T-cell (primary cell): ENCODE measurements at regions not wholly inside any gene's neighbourhood (a gene's known extent, or its start where the extent isn't known, plus 50 kb on each side); places are given as distances from the start of the nearest gene placed in this dataset.

ENCODE experiments used
- ATAC-seq, 4 experiments: fragments of 200-7000 bp in 3 of 4; fragments of 150-1000 bp in 1 of 4; cut with Tn5 transposase; replicated peaks in 1 of 4; 1 replicate in 3 of 4; 2 replicates in 1 of 4; pipeline ENCODE4 v1.10.0; 2021; ENCODE audit warnings: moderate library complexity in 3 of 4, mild to moderate bottlenecking in 2 of 4, moderate number of reproducible peaks in 1 of 4
- CTCF ChIA-PET, 2 donors: fragments of 300-600 bp; sonication (Branson Sonifier 250); formaldehyde crosslinking; loops; one replicate each; lab custom pipeline; 2022; ENCODE audit warnings: antibody characterized with exemption in 2 of 2; lab: Charles Lee
- POLR2A ChIA-PET, 2 donors: fragments of 300-600 bp; sonication (Branson Sonifier 250); formaldehyde crosslinking; loops; one replicate each; lab custom pipeline; 2022; ENCODE audit warnings: antibody characterized with exemption in 2 of 2; lab: Charles Lee
- DNase-seq, 35 experiments: peaks; one replicate each; pipeline versions ENCODE4 v3.0.0 to v3.0.0-alpha.2; 2013 to 2023
- H3K27ac ChIP-seq: one replicate; pipeline ENCODE4 v1.5.1; 2013; ENCODE audit warnings: low read length
- H3K27me3 ChIP-seq, 2 experiments: replicated peaks in 1 of 2; 1 replicate in 1 of 2; 2 replicates in 1 of 2; pipeline versions ENCODE4 v1.6.1 to v1.7.0; 2013; ENCODE audit warnings: low read length in 1 of 2, mixed read lengths in 1 of 2; ENCODE audit not compliant: control insufficient read depth in 2 of 2, insufficient read depth in 2 of 2; ENCODE audit errors: extremely low read depth in 1 of 2
- H3K36me3 ChIP-seq, 2 donors: 1 replicate in 1 of 2; 2 replicates in 1 of 2; pipeline versions ENCODE4 v1.6.1 to v1.7.0; 2013; ENCODE audit warnings: low read length in 1 of 2; ENCODE audit not compliant: control insufficient read depth in 2 of 2, insufficient read depth in 1 of 2; ENCODE audit errors: extremely low read depth in 1 of 2
- H3K4me1 ChIP-seq, 2 experiments: 1 replicate in 1 of 2; 2 replicates in 1 of 2; pipeline versions ENCODE4 v1.6.1 to v1.7.0; 2013; ENCODE audit warnings: low read length in 2 of 2, mixed read lengths in 1 of 2; ENCODE audit not compliant: insufficient read depth in 2 of 2, control insufficient read depth in 1 of 2; ENCODE audit errors: extremely low read depth in 1 of 2
- H3K4me3 ChIP-seq, 2 donors: 1 replicate in 1 of 2; 2 replicates in 1 of 2; pipeline versions ENCODE4 v1.5.1 to v1.7.0; 2013; ENCODE audit warnings: mild to moderate bottlenecking in 2 of 2, low read length in 1 of 2, moderate library complexity in 1 of 2; ENCODE audit not compliant: control insufficient read depth in 1 of 2; ENCODE audit errors: extremely low read depth in 1 of 2
- H3K9me3 ChIP-seq: 2 replicates; pipeline ENCODE4 v1.7.0; 2013
- H3K27ac Mint-ChIP-seq, 2 donors: one replicate each; pipeline ENCODE4 v1.8.0; 2020 to 2021; ENCODE audit warnings: mild to moderate bottlenecking in 2 of 2, mixed read lengths in 2 of 2
- H3K27me3 Mint-ChIP-seq, 2 donors: one replicate each; pipeline ENCODE4 v1.8.0; 2021 to 2022; ENCODE audit warnings: mixed read lengths in 2 of 2
- H3K36me3 Mint-ChIP-seq: one replicate; pipeline ENCODE4 v1.8.0; 2021; ENCODE audit warnings: mixed read lengths
- H3K4me1 Mint-ChIP-seq, 3 donors: one replicate each; pipeline ENCODE4 v1.8.0; 2020 to 2022; ENCODE audit warnings: mixed read lengths in 3 of 3, mild to moderate bottlenecking in 1 of 3
- H3K4me3 Mint-ChIP-seq, 3 donors: one replicate each; pipeline ENCODE4 v1.8.0; 2020 to 2022; ENCODE audit warnings: mild to moderate bottlenecking in 3 of 3, mixed read lengths in 3 of 3, moderate library complexity in 3 of 3
- H3K9me3 Mint-ChIP-seq, 3 donors: one replicate each; pipeline ENCODE4 v1.8.0; 2020 to 2022; ENCODE audit warnings: mixed read lengths in 3 of 3
- WGBS: methylation state at CpG from one replicate; pipeline ENCODE4 v1.1.5; 2013; ENCODE audit warnings: missing lambda C conversion rate; ENCODE audit not compliant: insufficient coverage; 5-methylcytosine and 5-hydroxymethylcytosine counted together

DNA sequence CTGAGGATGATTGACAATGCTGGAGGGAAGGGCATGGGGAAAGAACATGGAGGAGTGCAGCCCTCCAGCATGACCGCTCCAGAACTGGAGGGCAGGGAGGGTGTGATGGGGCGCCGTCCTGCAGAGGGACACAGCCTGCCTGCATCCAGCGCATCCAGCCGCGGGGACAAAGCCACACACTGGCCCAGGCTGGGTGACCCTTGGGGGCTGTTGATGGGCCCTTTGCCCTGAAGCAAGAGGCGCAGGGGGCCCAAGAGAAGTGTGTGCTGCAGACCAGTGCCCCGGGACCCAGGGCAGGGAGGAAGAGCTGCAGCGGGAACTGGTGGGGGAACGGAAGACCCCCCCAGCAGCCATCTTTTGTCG lies 169.8 kb upstream of the PPP1R26 start:
- no peak overlapping the region for H3K27ac Mint-ChIP-seq
- Histone ChIP-seq H3K27ac (no peak overlapping the region), H3K27me3 (peaks cover 0 to 34% of the 10 kb centered on the region in 2 experiments), H3K36me3 (no peaks in the 10 kb centered on the region), H3K4me3 (no peak overlapping the region), H3K4me1 (no peaks in the 10 kb centered on the region), H3K9me3 (peaks cover 2% of the 10 kb centered on the region)
- ChIA-PET CTCF (no interaction called here), POLR2A (no interaction called here)
- H3K4me1 Mint-ChIP-seq, result no peaks in the 10 kb centered on the region
- ATAC-seq (no peak), DNase-seq (no peak)
- no peak overlapping the region for H3K4me3 Mint-ChIP-seq
- peaks cover 7 to 19% (median 17%) of the 10 kb centered on the region in 3 donors for H3K9me3 Mint-ChIP-seq
- WGBS, result 87% methylated on average over 9 of the region's 11 CpGs
- peaks cover 27 to 47% of the 10 kb centered on the region in 2 donors for H3K27me3 Mint-ChIP-seq
- no peaks in the 10 kb centered on the region for H3K36me3 Mint-ChIP-seq

DNA sequence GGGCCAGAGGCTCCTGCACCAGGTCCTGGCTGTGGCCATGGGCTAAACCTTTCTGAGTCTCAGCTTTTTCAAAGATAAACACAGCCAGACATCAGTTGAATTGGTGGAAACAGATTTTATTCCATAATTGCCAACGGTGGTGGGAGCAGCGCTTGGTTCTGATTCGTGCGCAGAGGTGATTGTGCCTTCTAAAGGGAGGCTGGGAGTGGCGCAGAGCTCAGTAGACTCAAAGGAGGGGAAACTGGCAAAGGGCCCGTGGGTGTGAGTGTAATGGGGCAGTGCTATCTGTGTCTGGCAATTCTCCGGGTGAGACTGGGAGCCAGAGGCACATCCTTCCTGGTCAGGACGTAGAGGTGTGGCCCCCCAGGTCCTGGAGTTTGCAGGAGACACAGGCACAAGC lies 169.4 kb upstream of the PPP1R26 start:
- no peak for DNase-seq

DNA sequence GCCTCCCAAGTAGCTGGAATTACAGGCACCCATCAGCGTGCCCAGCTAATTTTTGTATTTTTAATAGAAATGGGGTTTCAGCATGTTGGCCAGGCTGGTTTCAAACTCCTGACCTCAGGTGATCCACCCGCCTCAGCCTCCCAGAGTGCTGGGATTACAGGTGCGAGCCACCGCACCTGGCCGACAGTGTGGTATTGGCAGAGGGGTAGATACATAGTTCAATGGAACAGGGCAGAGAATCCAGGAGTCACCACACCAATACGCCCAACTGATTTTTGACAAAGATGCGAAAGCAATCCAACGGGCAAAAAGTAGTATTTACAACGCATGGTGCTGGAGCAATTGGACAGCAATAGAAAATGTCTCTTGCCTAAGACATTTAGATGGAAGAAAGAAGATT lies 164.0 kb upstream of the PPP1R26 start:
- no peak overlapping the region for H3K4me3 ChIP-seq
- DNase-seq (no peak), ATAC-seq (no peak)
- H3K4me1 Mint-ChIP-seq, result no peaks in the 10 kb centered on the region
- H3K27ac ChIP-seq, result no peak overlapping the region
- no peaks in the 10 kb centered on the region for H3K36me3 ChIP-seq
- CTCF ChIA-PET, result no interaction called here
- peaks cover 2% of the 10 kb centered on the region for H3K9me3 ChIP-seq
- H3K27me3 ChIP-seq, result peaks cover 0 to 2% of the 10 kb centered on the region in 2 experiments
- WGBS, result 100% methylated on average over 1 of the region's 9 CpGs
- H3K27me3 Mint-ChIP-seq, result peaks cover 16 to 20% of the 10 kb centered on the region in 2 donors
- no peak overlapping the region for H3K27ac Mint-ChIP-seq
- POLR2A ChIA-PET, result no interaction called here
- no peak overlapping the region for H3K4me3 Mint-ChIP-seq
- H3K9me3 Mint-ChIP-seq, result peaks cover 5 to 19% (median 17%) of the 10 kb centered on the region in 3 donors
- no peaks in the 10 kb centered on the region for H3K36me3 Mint-ChIP-seq
- H3K4me1 ChIP-seq, result no peaks in the 10 kb centered on the region

More for the DNA sequence above, 169.4 kb upstream of the PPP1R26 start:
- Histone ChIP-seq H3K27me3 (peaks cover 0 to 30% of the 10 kb centered on the region in 2 experiments), H3K4me1 (no peaks in the 10 kb centered on the region), H3K36me3 (no peaks in the 10 kb centered on the region), H3K9me3 (peaks cover 2% of the 10 kb centered on the region), H3K27ac (no peak overlapping the region), H3K4me3 (no peak overlapping the region)
- no peaks in the 10 kb centered on the region for H3K4me1 Mint-ChIP-seq
- WGBS, result 85% methylated on average over 6 of the region's 8 CpGs
- H3K27me3 Mint-ChIP-seq, result peaks cover 31 to 47% of the 10 kb centered on the region in 2 donors
- ChIA-PET CTCF (no interaction called here), POLR2A (no interaction called here)
- H3K36me3 Mint-ChIP-seq, result no peaks in the 10 kb centered on the region
- no peak overlapping the region for H3K27ac Mint-ChIP-seq
- no peak for ATAC-seq
- no peak overlapping the region for H3K4me3 Mint-ChIP-seq
- H3K9me3 Mint-ChIP-seq, result peaks cover 7 to 19% (median 17%) of the 10 kb centered on the region in 3 donors

DNA sequence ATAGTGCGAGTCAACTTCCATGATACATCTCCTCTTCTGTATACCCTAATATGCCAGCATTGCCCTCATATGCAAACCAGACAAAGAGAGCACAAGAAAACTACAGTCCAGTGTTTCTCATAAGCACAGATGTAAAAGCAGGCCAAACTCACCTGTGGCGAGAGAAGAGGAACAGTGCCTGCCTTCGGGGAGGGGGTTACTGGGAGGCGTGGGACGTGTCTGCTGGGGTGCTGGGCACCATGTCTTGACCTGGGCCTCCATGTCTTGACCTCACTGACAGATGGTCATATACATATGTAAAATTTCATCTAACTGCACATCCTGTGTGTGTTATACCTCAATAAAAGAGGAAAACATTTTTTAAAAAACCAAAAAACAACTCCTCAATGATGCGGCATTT lies 159.3 kb upstream of the PPP1R26 start:
- DNase-seq (no peak), ATAC-seq (no peak)
- H3K4me1 ChIP-seq, result no peaks in the 10 kb centered on the region
- H3K4me3 Mint-ChIP-seq, result no peak overlapping the region
- no peak overlapping the region for H3K4me3 ChIP-seq
- WGBS, result 100% methylated on average over 1 of the region's 6 CpGs
- H3K27ac Mint-ChIP-seq, result no peak overlapping the region
- CTCF ChIA-PET, result no interaction called here
- no peaks in the 10 kb centered on the region for H3K9me3 Mint-ChIP-seq
- no peaks in the 10 kb centered on the region for H3K36me3 ChIP-seq
- H3K27me3 Mint-ChIP-seq, result peaks cover 4 to 8% of the 10 kb centered on the region in 2 donors
- no peaks in the 10 kb centered on the region for H3K4me1 Mint-ChIP-seq
- no peaks in the 10 kb centered on the region for H3K9me3 ChIP-seq
- H3K27me3 ChIP-seq, result peaks cover 2 to 13% of the 10 kb centered on the region in 2 experiments
- H3K36me3 Mint-ChIP-seq, result no peaks in the 10 kb centered on the region
- no peak overlapping the region for H3K27ac ChIP-seq
- POLR2A ChIA-PET, result no interaction called here

DNA sequence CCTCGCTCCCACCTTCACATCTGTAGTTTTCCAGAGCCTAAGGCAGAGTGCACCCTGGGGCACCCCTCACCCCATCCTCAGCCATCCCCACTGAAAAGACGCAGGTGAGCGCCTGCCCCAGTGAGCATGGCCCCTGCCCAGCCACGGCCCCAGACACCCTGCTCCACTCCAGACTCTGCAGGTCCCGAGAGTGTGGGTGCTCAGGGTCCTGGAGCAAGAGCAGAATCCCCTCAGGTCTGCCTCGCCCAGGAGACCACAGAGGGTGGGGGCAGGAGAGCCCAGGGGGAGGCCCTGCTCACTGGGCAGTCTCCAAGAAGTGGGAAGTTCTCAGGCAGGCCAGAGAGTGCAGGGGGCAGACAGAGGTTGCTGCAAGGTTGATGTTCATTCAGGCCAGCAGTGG lies 158.6 kb upstream of the PPP1R26 start:
- ChIA-PET CTCF (interaction anchor here in 1 of 2 donors (0.6 kb wide), 1 partner anchor 384 kb away, joined by 4 read pairs; no protein-coding TSS in a partner anchor), POLR2A (no interaction called here)
- H3K4me3 ChIP-seq, result no peak overlapping the region
- H3K27ac Mint-ChIP-seq, result no peak overlapping the region
- H3K4me1 ChIP-seq, result no peaks in the 10 kb centered on the region
- H3K4me3 Mint-ChIP-seq, result no peak overlapping the region
- 64% methylated on average over 6 of the region's 6 CpGs for WGBS
- no peaks in the 10 kb centered on the region for H3K9me3 ChIP-seq
- H3K9me3 Mint-ChIP-seq, result no peaks in the 10 kb centered on the region
- ATAC-seq (no peak), DNase-seq (no peak)
- no peaks in the 10 kb centered on the region for H3K36me3 Mint-ChIP-seq
- no peak overlapping the region for H3K27ac ChIP-seq
- H3K27me3 ChIP-seq, result peaks cover 2 to 13% of the 10 kb centered on the region in 2 experiments
- H3K4me1 Mint-ChIP-seq, result no peaks in the 10 kb centered on the region
- H3K27me3 Mint-ChIP-seq, result peaks cover 4 to 11% of the 10 kb centered on the region in 2 donors
- H3K36me3 ChIP-seq, result no peaks in the 10 kb centered on the region

DNA sequence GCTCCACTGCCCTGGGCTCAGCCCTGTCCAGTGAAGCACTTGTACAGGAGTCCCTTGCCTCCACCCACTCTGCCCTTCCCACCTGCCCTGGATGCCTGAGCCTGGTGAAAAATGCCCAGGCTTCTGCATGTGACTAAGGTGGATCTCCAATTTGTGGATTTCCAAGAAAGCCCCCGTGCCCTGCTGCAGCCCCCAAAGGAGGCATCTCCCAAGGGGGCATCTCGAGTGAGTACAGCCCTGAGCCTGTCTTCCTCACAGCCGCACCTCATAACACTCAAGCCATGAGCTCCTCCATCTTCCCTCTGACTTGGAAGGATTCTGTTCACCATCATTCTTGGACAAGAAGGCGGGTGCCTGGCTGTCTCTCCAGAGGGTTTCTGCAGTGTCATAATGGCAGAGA lies 158.0 kb upstream of the PPP1R26 start:
- Histone ChIP-seq H3K36me3 (no peaks in the 10 kb centered on the region), H3K27me3 (peaks cover 2 to 16% of the 10 kb centered on the region in 2 experiments), H3K27ac (no peak overlapping the region), H3K4me1 (no peaks in the 10 kb centered on the region), H3K9me3 (no peaks in the 10 kb centered on the region), H3K4me3 (no peak overlapping the region)
- ChIA-PET CTCF (interaction anchor here in 1 of 2 donors (0.6 kb wide), 1 partner anchor 384 kb away, joined by 4 read pairs; no protein-coding TSS in a partner anchor), POLR2A (no interaction called here)
- H3K4me1 Mint-ChIP-seq, result no peaks in the 10 kb centered on the region
- H3K27ac Mint-ChIP-seq, result no peak overlapping the region
- ATAC-seq (no peak), DNase-seq (peak in 2 of 35 experiments; percentile 2 to 7)
- H3K27me3 Mint-ChIP-seq, result peaks cover 4 to 12% of the 10 kb centered on the region in 2 donors
- H3K36me3 Mint-ChIP-seq, result no peaks in the 10 kb centered on the region
- no peak overlapping the region for H3K4me3 Mint-ChIP-seq
- WGBS, result 51% methylated on average over 4 of the region's 4 CpGs
- no peaks in the 10 kb centered on the region for H3K9me3 Mint-ChIP-seq

DNA sequence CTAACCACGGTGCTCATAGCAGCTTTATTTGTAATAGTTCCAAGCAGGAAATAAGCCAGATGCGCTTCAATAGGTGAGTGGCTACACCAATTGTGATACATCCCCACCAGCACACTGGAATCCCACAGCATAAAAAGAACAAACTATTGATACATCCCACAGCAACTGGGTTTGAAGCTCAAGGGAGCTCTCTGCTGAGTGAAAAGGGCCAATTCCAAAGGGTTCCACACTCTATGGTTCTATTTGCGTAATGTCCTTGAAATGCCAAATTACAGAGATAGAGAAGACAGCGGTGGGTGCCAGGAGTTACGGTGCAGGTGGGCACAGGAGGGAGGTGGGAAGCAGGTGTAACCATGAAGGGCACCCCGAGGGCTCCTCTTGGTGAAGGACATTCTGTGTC lies 155.3 kb upstream of the PPP1R26 start:
- Histone ChIP-seq H3K36me3 (no peaks in the 10 kb centered on the region), H3K4me1 (no peaks in the 10 kb centered on the region), H3K4me3 (no peak overlapping the region), H3K27ac (no peak overlapping the region), H3K9me3 (no peaks in the 10 kb centered on the region), H3K27me3 (peaks cover 2 to 34% of the 10 kb centered on the region in 2 experiments)
- no peak overlapping the region for H3K4me3 Mint-ChIP-seq
- H3K9me3 Mint-ChIP-seq, result no peaks in the 10 kb centered on the region
- WGBS, result 90% methylated on average over 5 of the region's 6 CpGs
- H3K27ac Mint-ChIP-seq, result no peak overlapping the region
- H3K4me1 Mint-ChIP-seq, result no peaks in the 10 kb centered on the region
- DNase-seq (no peak), ATAC-seq (no peak)
- no peaks in the 10 kb centered on the region for H3K36me3 Mint-ChIP-seq
- ChIA-PET CTCF (no interaction called here), POLR2A (no interaction called here)
- peaks cover 10 to 18% of the 10 kb centered on the region in 2 donors for H3K27me3 Mint-ChIP-seq
